ENCODE measurements at regions not wholly inside any gene's neighbourhood (a gene's known extent, or its start where the extent isn't known, plus 50 kb on each side); places are given as distances from the start of the nearest gene placed in this dataset.

- Mint-ChIP-seq H3K9me3 (no peaks in the 10 kb centered on the region), H3K27me3 (no peaks in the 10 kb centered on the region), H3K36me3 (no peaks in the 10 kb centered on the region), H3K4me1 (no peaks in the 10 kb centered on the region), H3K4me3 (no peak overlapping the region), H3K27ac (no peak overlapping the region)
- DNase-seq: no peak
- CTCF ChIA-PET: no interaction called here
Observed at GRCh38 chr4:20403290-20403689, 151.6 kb downstream of the SLIT2 start.

- no peak overlapping the region for H3K4me3 Mint-ChIP-seq
- CTCF ChIA-PET: no interaction called here
- no peak overlapping the region for H3K27ac Mint-ChIP-seq
- H3K9me3 Mint-ChIP-seq: no peaks in the 10 kb centered on the region
- no peaks in the 10 kb centered on the region for H3K27me3 Mint-ChIP-seq
- no peak for DNase-seq
- no peaks in the 10 kb centered on the region for H3K4me1 Mint-ChIP-seq
- H3K36me3 Mint-ChIP-seq: no peaks in the 10 kb centered on the region
Observed at GRCh38 chr4:20403846-20404245, 152.1 kb downstream of the SLIT2 start.

GRCh38 chr4:20408611-20409010, 156.9 kb downstream of the SLIT2 start:
- DNase-seq: no peak
- Mint-ChIP-seq H3K27ac (no peak overlapping the region), H3K9me3 (no peaks in the 10 kb centered on the region), H3K36me3 (no peaks in the 10 kb centered on the region), H3K27me3 (no peaks in the 10 kb centered on the region), H3K4me3 (no peak overlapping the region), H3K4me1 (no peaks in the 10 kb centered on the region)
- CTCF ChIA-PET: interaction anchor here (0.6 to 1.8 kb wide), 3 partner anchors 9 to 277 kb away, joined by 3 to 5 read pairs (median 4); no protein-coding TSS in a partner anchor

- H3K36me3 Mint-ChIP-seq: no peaks in the 10 kb centered on the region
- no peaks in the 10 kb centered on the region for H3K9me3 Mint-ChIP-seq
- CTCF ChIA-PET: no interaction called here
- no peaks in the 10 kb centered on the region for H3K27me3 Mint-ChIP-seq
- H3K4me1 Mint-ChIP-seq: no peaks in the 10 kb centered on the region
- DNase-seq: no peak
- no peak overlapping the region for H3K4me3 Mint-ChIP-seq
- H3K27ac Mint-ChIP-seq: no peak overlapping the region
Observed at GRCh38 chr4:20412072-20412471, 160.4 kb downstream of the SLIT2 start.

GRCh38 chr4:20416800-20417199, 165.1 kb downstream of the SLIT2 start:
- Mint-ChIP-seq H3K4me1 (peaks cover 12% of the 10 kb centered on the region), H3K27ac (no peak overlapping the region), H3K4me3 (no peak overlapping the region), H3K9me3 (no peaks in the 10 kb centered on the region), H3K36me3 (no peaks in the 10 kb centered on the region), H3K27me3 (no peaks in the 10 kb centered on the region)
- no peak for DNase-seq
- CTCF ChIA-PET: interaction anchor here (0.6 to 2.4 kb wide), 3 partner anchors 13 to 668 kb away, joined by 3 to 10 read pairs (median 4); no protein-coding TSS in a partner anchor

- H3K36me3 Mint-ChIP-seq: no peaks in the 10 kb centered on the region
- H3K4me1 Mint-ChIP-seq: peaks cover 12% of the 10 kb centered on the region
- H3K4me3 Mint-ChIP-seq: peak overlapping the region; percentile 37
- peaks cover 4% of the 10 kb centered on the region for H3K27me3 Mint-ChIP-seq
- CTCF ChIA-PET: interaction anchor here (1.1 kb wide), 2 partner anchors 263 to 266 kb away, joined by 3 to 6 read pairs; no protein-coding TSS in a partner anchor
- H3K27ac Mint-ChIP-seq: peak overlapping the region; percentile 3
- DNase-seq: no peak
- no peaks in the 10 kb centered on the region for H3K9me3 Mint-ChIP-seq
Observed at GRCh38 chr4:20418861-20419451, 167.3 kb downstream of the SLIT2 start.

GRCh38 chr4:20420916-20421602, 169.4 kb downstream of the SLIT2 start:
- peaks cover 4% of the 10 kb centered on the region for H3K27me3 Mint-ChIP-seq
- CTCF ChIA-PET: interaction anchor here (0.6 to 2.3 kb wide), 4 partner anchors 25 to 1103 kb away, joined by 3 to 14 read pairs (median 6); no protein-coding TSS in a partner anchor
- H3K4me3 Mint-ChIP-seq: no peak overlapping the region
- no peaks in the 10 kb centered on the region for H3K9me3 Mint-ChIP-seq
- H3K27ac Mint-ChIP-seq: no peak overlapping the region
- H3K4me1 Mint-ChIP-seq: peaks cover 12% of the 10 kb centered on the region
- DNase-seq: no peak
- H3K36me3 Mint-ChIP-seq: no peaks in the 10 kb centered on the region

- H3K36me3 Mint-ChIP-seq: no peaks in the 10 kb centered on the region
- no peaks in the 10 kb centered on the region for H3K9me3 Mint-ChIP-seq
- H3K4me3 Mint-ChIP-seq: no peak overlapping the region
- CTCF ChIA-PET: interaction anchor here (0.6 to 2.3 kb wide), 3 partner anchors 262 to 1103 kb away, joined by 4 to 14 read pairs (median 7); no protein-coding TSS in a partner anchor
- DNase-seq: no peak
- no peak overlapping the region for H3K27ac Mint-ChIP-seq
- H3K27me3 Mint-ChIP-seq: peaks cover 4% of the 10 kb centered on the region
- peaks cover 12% of the 10 kb centered on the region for H3K4me1 Mint-ChIP-seq
Observed at GRCh38 chr4:20421603-20421985, 169.9 kb downstream of the SLIT2 start.

DNA sequence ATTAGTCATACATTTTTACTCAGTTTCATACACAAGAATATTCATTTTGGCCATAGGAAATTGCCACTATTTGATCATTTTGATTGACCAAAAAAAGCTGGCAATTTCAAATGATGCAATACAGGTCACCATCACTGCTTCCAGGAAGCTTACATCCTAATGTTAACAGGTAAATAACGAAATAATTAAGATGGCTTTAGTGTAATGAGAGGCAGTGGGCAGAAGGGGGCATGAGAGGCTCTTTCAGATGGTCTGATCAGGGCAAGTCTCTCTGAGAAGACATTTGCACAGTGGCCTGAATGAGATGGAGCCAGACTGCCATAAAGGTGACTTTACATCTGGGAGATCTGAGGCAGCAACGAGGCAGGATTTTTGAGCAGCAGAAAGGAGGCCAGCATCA, 170.7 kb downstream of the SLIT2 start:
- CTCF ChIA-PET: interaction anchor here (1.9 to 2.3 kb wide), 2 partner anchors 261 to 263 kb away, joined by 4 to 14 read pairs; no protein-coding TSS in a partner anchor
- Mint-ChIP-seq H3K27me3 (peaks cover 4% of the 10 kb centered on the region), H3K36me3 (no peaks in the 10 kb centered on the region), H3K9me3 (no peaks in the 10 kb centered on the region), H3K4me1 (peaks cover 12% of the 10 kb centered on the region), H3K27ac (no peak overlapping the region), H3K4me3 (no peak overlapping the region)
- peak; percentile 54 for DNase-seq

DNA sequence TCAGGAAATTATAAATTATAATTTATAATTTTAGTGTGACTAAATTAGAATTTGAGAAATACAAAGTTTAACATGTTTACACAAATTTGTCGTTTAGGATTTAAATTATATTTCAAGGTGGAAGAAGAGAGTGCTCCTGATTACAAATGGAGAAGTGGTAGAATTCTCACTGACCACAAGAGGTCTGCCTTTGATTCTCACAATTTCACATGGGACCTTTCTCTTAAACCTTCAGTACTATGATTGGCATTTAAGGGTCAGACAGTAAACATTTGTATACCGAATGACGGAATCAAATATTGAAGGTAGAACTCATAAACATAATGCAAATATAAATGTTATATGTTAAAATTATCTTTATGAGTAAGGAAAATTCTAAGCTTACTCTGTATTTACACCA, 171.7 kb downstream of the SLIT2 start:
- Mint-ChIP-seq H3K27me3 (peaks cover 4% of the 10 kb centered on the region), H3K4me1 (peaks cover 9% of the 10 kb centered on the region), H3K9me3 (no peaks in the 10 kb centered on the region), H3K4me3 (no peak overlapping the region), H3K36me3 (no peaks in the 10 kb centered on the region), H3K27ac (no peak overlapping the region)
- CTCF ChIA-PET: no interaction called here
- DNase-seq: no peak

DNA sequence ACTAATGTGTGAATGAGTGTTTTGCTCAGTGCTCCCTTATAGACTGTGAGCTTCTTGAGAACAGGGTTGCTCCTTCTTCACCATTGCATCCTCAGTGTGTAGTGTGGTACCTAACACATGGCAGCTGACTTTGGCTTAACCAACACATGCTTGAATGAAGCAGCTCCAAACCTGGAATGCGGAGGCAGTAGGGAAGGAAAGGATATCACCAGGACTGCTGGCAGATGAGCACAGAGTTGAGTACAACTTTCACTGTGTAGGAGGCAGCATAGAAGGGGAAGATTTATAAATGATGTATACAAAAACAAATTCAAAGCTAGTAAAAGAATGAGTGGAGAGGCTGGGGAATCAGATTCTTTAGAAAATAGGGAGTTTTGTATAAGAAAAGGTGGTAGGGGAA, 174.3 kb downstream of the SLIT2 start:
- CTCF ChIA-PET: interaction anchor here (0.6 to 0.8 kb wide), 3 partner anchors 42 to 347 kb away, joined by 3 to 4 read pairs (median 3); no protein-coding TSS in a partner anchor
- peaks cover 4% of the 10 kb centered on the region for H3K27me3 Mint-ChIP-seq

DNA sequence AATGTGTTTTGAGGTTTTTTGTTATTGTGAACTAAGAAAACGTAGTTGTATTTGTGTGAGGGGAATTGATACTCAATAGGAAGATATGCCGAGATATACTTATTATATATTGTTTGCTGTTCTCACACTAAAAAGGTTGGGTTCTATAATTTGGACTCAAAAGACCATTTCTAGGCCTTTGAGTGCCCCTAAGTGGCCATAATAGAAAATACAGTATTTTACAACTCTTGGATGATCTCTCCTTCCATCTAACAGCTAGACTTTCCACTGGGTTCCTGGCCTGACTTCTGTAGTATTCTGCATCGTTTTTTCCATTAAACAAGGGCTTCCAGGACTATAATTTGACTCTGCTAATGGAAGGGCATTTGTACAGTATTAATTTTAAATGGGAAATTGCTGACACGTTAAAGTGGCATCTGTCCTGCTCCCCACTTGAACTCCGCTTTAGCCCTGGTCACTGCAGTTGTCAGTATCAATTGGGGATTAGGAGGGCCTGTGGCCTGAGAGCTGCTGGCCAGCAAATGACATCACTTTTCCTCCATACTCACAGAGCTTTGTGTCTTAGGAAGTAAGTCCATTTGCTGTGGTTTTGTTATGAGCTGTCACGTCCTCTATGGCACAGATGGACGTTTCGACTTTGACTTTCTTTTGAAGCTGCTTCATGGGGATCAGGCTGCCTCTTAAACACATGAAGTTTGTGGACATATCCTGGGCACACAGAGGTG, 176.9 kb downstream of the SLIT2 start:
- Mint-ChIP-seq H3K4me3 (no peak overlapping the region), H3K27ac (no peak overlapping the region), H3K36me3 (no peaks in the 10 kb centered on the region), H3K27me3 (no peaks in the 10 kb centered on the region), H3K4me1 (no peaks in the 10 kb centered on the region), H3K9me3 (no peaks in the 10 kb centered on the region)
- CTCF ChIA-PET: interaction anchor here (1.7 kb wide), 1 partner anchor 256 kb away, joined by 3 read pairs; no protein-coding TSS in a partner anchor
- no peak for DNase-seq

More for the DNA sequence above, 174.3 kb downstream of the SLIT2 start:
- H3K9me3 Mint-ChIP-seq: no peaks in the 10 kb centered on the region
- no peak overlapping the region for H3K4me3 Mint-ChIP-seq
- no peaks in the 10 kb centered on the region for H3K4me1 Mint-ChIP-seq
- DNase-seq: no peak
- H3K27ac Mint-ChIP-seq: no peak overlapping the region
- no peaks in the 10 kb centered on the region for H3K36me3 Mint-ChIP-seq

DNA sequence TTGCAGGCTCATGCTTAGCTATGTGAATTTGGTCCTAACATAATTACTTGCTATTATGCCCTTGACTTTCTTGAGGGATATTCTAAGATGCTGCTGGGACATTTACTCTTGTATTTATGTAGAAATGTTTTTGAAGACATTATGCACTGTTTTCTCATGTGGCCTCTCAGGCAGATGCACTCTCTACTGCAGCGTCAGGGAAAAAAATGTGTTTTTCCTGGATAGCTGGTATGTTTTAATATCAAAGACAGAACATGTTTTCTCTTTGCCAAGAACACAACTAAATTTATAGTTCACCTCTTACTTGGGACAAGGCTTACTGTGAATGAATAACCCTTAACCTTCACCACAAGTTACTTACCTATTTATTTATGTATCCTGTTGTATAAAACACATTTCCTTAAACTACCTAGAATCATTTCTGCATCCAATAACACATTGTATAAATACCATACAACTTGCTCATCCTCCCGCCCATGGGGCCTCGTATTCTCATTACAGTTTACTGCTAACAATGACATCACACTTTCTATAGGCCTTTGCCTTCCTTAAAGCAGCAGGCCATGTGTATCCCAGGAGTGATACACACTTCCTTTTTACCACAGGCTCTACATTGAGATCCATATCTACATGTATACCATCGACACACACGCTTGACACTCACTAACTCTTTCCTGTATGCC, 178.7 kb downstream of the SLIT2 start:
- CTCF ChIA-PET: interaction anchor here (1.5 to 1.6 kb wide), 2 partner anchors 9 to 14 kb away, joined by 3 to 4 read pairs; no protein-coding TSS in a partner anchor
- no peak for DNase-seq
- H3K4me3 Mint-ChIP-seq: no peak overlapping the region
- H3K9me3 Mint-ChIP-seq: no peaks in the 10 kb centered on the region
- H3K27me3 Mint-ChIP-seq: no peaks in the 10 kb centered on the region
- H3K36me3 Mint-ChIP-seq: no peaks in the 10 kb centered on the region
- no peak overlapping the region for H3K27ac Mint-ChIP-seq
- H3K4me1 Mint-ChIP-seq: no peaks in the 10 kb centered on the region

GRCh38 chr4:20431543-20431951, 179.8 kb downstream of the SLIT2 start:
- Mint-ChIP-seq H3K4me1 (no peaks in the 10 kb centered on the region), H3K27me3 (no peaks in the 10 kb centered on the region), H3K27ac (no peak overlapping the region), H3K4me3 (no peak overlapping the region), H3K36me3 (no peaks in the 10 kb centered on the region), H3K9me3 (no peaks in the 10 kb centered on the region)
- no peak for DNase-seq
- CTCF ChIA-PET: no interaction called here
